ENCODE measurements at regions not wholly inside any gene's neighbourhood (a gene's known extent, or its start where the extent isn't known, plus 50 kb on each side); places are given as distances from the start of the nearest gene placed in this dataset.

GRCh38 chr3:72385167-72385566 is 463.1 kb downstream of the SHQ1 start:
- DNase-seq (ENCODE audit: low read depth): no peak
- Histone ChIP-seq H3K4me3 (ENCODE audit: low read depth, low read length) (no peak overlapping the region), H3K27me3 (ENCODE audit: control insufficient read depth, insufficient read depth, low read length) (no peaks in the 10 kb centered on the region), H3K36me3 (ENCODE audit: control insufficient read depth, insufficient read depth, low read length) (no peaks in the 10 kb centered on the region)
- no peak for TF ChIP-seq CTCF (IDR thresholded peaks at IDR 0.05; ENCODE audit: insufficient read depth, low read length, poor library complexity, severe bottlenecking)

GRCh38 chr3:72384602-72385001 is 463.6 kb downstream of the SHQ1 start:
- no peak overlapping the region for H3K4me3 ChIP-seq (ENCODE audit: low read depth, low read length)
- no peaks in the 10 kb centered on the region for H3K36me3 ChIP-seq (ENCODE audit: control insufficient read depth, insufficient read depth, low read length)
- no peak for TF ChIP-seq CTCF (IDR thresholded peaks at IDR 0.05; ENCODE audit: insufficient read depth, low read length, poor library complexity, severe bottlenecking)
- no peak for DNase-seq (ENCODE audit: low read depth)
- no peaks in the 10 kb centered on the region for H3K27me3 ChIP-seq (ENCODE audit: control insufficient read depth, insufficient read depth, low read length)

GRCh38 chr3:72383883-72384282 is 464.4 kb downstream of the SHQ1 start:
- no peaks in the 10 kb centered on the region for H3K27me3 ChIP-seq (ENCODE audit: control insufficient read depth, insufficient read depth, low read length)
- no peaks in the 10 kb centered on the region for H3K36me3 ChIP-seq (ENCODE audit: control insufficient read depth, insufficient read depth, low read length)
- DNase-seq (ENCODE audit: low read depth): no peak
- H3K4me3 ChIP-seq (ENCODE audit: low read depth, low read length): no peak overlapping the region
- TF ChIP-seq CTCF (IDR thresholded peaks at IDR 0.05; ENCODE audit: insufficient read depth, low read length, poor library complexity, severe bottlenecking): no peak

GRCh38 chr3:72383230-72383629 is 465.0 kb downstream of the SHQ1 start:
- no peak for DNase-seq (ENCODE audit: low read depth)
- Histone ChIP-seq H3K36me3 (ENCODE audit: control insufficient read depth, insufficient read depth, low read length) (no peaks in the 10 kb centered on the region), H3K4me3 (ENCODE audit: low read depth, low read length) (no peak overlapping the region), H3K27me3 (ENCODE audit: control insufficient read depth, insufficient read depth, low read length) (no peaks in the 10 kb centered on the region)
- TF ChIP-seq CTCF (IDR thresholded peaks at IDR 0.05; ENCODE audit: insufficient read depth, low read length, poor library complexity, severe bottlenecking): no peak

- no peak for DNase-seq (ENCODE audit: low read depth)
- Histone ChIP-seq H3K36me3 (ENCODE audit: control insufficient read depth, insufficient read depth, low read length) (no peaks in the 10 kb centered on the region), H3K27me3 (ENCODE audit: control insufficient read depth, insufficient read depth, low read length) (no peaks in the 10 kb centered on the region), H3K4me3 (ENCODE audit: low read depth, low read length) (no peak overlapping the region)
- TF ChIP-seq CTCF (IDR thresholded peaks at IDR 0.05; ENCODE audit: insufficient read depth, low read length, poor library complexity, severe bottlenecking): no peak
These were observed 465.8 kb downstream of the SHQ1 start for GRCh38 chr3:72382460-72382859.

- Histone ChIP-seq H3K27me3 (ENCODE audit: control insufficient read depth, insufficient read depth, low read length) (no peaks in the 10 kb centered on the region), H3K4me3 (ENCODE audit: low read depth, low read length) (no peak overlapping the region), H3K36me3 (ENCODE audit: control insufficient read depth, insufficient read depth, low read length) (peaks cover 2% of the 10 kb centered on the region)
- no peak for DNase-seq (ENCODE audit: low read depth)
- TF ChIP-seq CTCF (IDR thresholded peaks at IDR 0.05; ENCODE audit: insufficient read depth, low read length, poor library complexity, severe bottlenecking): no peak
These were observed 466.7 kb downstream of the SHQ1 start for GRCh38 chr3:72381584-72381983.

Measured in kidney epithelial cell (primary cell).